Endodermal cell (in vitro differentiated cells): ENCODE measurements at regions not wholly inside any gene's neighbourhood (a gene's known extent, or its start where the extent isn't known, plus 50 kb on each side); places are given as distances from the start of the nearest gene placed in this dataset.
"Not testable (repeated sequence)": the region's sequence is repeated elsewhere in the genome, so short reads cannot be mapped to it uniquely, and the experiment has no call there.

Experiments
- DNase-seq: peaks from one replicate; pipeline ENCODE4 v3.0.0-alpha.2; 2017
- H3K27ac ChIP-seq: 2 replicates; pipeline ENCODE4 v1.5.1; 2013; ENCODE audit warnings: mild to moderate bottlenecking, low read depth, low read length, moderate library complexity
- H3K27me3 ChIP-seq: 2 replicates; pipeline ENCODE4 v1.6.1; 2013; ENCODE audit warnings: mild to moderate bottlenecking, low read length, moderate library complexity; ENCODE audit not compliant: insufficient read depth, control insufficient read depth, poor library complexity, severe bottlenecking
- H3K36me3 ChIP-seq: 2 replicates; pipeline ENCODE4 v1.7.0; 2013; ENCODE audit warnings: mild to moderate bottlenecking, low read length, moderate library complexity; ENCODE audit not compliant: control insufficient read depth, insufficient read depth
- H3K4me1 ChIP-seq: one replicate; pipeline ENCODE4 v1.7.0; 2013; ENCODE audit warnings: low read length; ENCODE audit not compliant: control insufficient read depth, insufficient read depth
- H3K4me3 ChIP-seq: 2 replicates; pipeline ENCODE4 v1.5.1; 2013; ENCODE audit warnings: mild to moderate bottlenecking, low read length, moderate library complexity
- H3K9ac ChIP-seq: 2 replicates; pipeline ENCODE4 v1.6.1; 2013; ENCODE audit warnings: mild to moderate bottlenecking, low read length, moderate library complexity; ENCODE audit not compliant: poor library complexity, severe bottlenecking; ENCODE audit errors: extremely low read depth
- H3K9me3 ChIP-seq: 2 replicates; pipeline ENCODE4 v1.6.1; 2013; ENCODE audit warnings: mild to moderate bottlenecking, low read length, moderate library complexity; ENCODE audit not compliant: control insufficient read depth
- H3K27ac Mint-ChIP-seq: 2 replicates; pipeline ENCODE4 v1.8.0; 2020; ENCODE audit warnings: mixed read lengths
- H3K27me3 Mint-ChIP-seq: 2 replicates; pipeline ENCODE4 v1.8.0; 2021; ENCODE audit warnings: mild to moderate bottlenecking, mixed read lengths; ENCODE audit not compliant: insufficient read depth
- H3K36me3 Mint-ChIP-seq: 2 replicates; pipeline ENCODE4 v1.8.0; 2020; ENCODE audit warnings: low read depth, mixed read lengths
- H3K4me1 Mint-ChIP-seq: 2 replicates; pipeline ENCODE4 v1.8.0; 2020; ENCODE audit warnings: mixed read lengths
- H3K4me3 Mint-ChIP-seq: 2 replicates; pipeline ENCODE4 v1.8.0; 2020; ENCODE audit warnings: mild to moderate bottlenecking, moderate library complexity, mixed read lengths
- H3K9me3 Mint-ChIP-seq: 2 replicates; pipeline ENCODE4 v1.8.0; 2020; ENCODE audit warnings: mild to moderate bottlenecking, mixed read lengths
- WGBS, 2 experiments: methylation state at CpG; one replicate each; pipeline versions ENCODE4 v1.1.5 to v1.1.7; 2013; ENCODE audit warnings: missing lambda C conversion rate in 2 of 2, mixed read lengths in 1 of 2; ENCODE audit not compliant: insufficient coverage in 1 of 2, insufficient read length in 1 of 2; 5-methylcytosine and 5-hydroxymethylcytosine counted together
- TF ChIP-seq, protein P1 (sequence below): fragments of 200-600 bp; sonication (generic); conservative IDR thresholded peaks from 2 replicates; pipeline ENCODE4 v1.5.0; 2021; ENCODE audit warnings: antibody characterized with exemption, mild to moderate bottlenecking

DNA sequence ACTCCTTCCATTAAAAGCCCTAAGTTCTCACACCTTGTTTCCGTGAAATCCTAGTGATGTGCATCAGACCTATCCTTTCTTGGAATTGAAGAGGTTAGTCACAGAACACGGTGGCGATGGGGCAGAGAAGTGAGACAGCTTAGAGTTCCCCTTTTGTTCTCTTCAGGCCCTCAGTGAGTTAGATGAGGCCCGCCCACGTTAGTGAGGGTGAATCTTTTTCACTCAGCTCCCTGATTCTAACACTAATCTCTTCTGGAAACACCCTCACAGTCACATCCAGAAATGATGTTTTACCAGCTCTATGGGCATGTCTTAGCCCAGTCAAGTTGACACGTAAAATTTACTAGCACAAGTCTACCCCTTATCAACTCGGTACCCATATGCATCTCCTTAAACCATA, 172.7 kb upstream of the NOX3 start:
- Mint-ChIP-seq H3K4me3 (no peak overlapping the region), H3K27me3 (no peaks in the 10 kb centered on the region), H3K4me1 (peaks cover 21% of the 10 kb centered on the region), H3K9me3 (peaks cover 4% of the 10 kb centered on the region), H3K36me3 (no peaks in the 10 kb centered on the region), H3K27ac (no peak overlapping the region)
- no peak overlapping the region for H3K27ac ChIP-seq
- whole genome bisulfite sequencing, 2 experiments: 87 to 89% methylated on average over 4 to 7 of the region's 7 CpGs
- no peak overlapping the region for H3K9ac ChIP-seq
- no peak for DNase-seq
- TF ChIP-seq, protein P1, sequence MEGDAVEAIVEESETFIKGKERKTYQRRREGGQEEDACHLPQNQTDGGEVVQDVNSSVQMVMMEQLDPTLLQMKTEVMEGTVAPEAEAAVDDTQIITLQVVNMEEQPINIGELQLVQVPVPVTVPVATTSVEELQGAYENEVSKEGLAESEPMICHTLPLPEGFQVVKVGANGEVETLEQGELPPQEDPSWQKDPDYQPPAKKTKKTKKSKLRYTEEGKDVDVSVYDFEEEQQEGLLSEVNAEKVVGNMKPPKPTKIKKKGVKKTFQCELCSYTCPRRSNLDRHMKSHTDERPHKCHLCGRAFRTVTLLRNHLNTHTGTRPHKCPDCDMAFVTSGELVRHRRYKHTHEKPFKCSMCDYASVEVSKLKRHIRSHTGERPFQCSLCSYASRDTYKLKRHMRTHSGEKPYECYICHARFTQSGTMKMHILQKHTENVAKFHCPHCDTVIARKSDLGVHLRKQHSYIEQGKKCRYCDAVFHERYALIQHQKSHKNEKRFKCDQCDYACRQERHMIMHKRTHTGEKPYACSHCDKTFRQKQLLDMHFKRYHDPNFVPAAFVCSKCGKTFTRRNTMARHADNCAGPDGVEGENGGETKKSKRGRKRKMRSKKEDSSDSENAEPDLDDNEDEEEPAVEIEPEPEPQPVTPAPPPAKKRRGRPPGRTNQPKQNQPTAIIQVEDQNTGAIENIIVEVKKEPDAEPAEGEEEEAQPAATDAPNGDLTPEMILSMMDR: no peak
- no peaks in the 10 kb centered on the region for H3K36me3 ChIP-seq
- H3K9me3 ChIP-seq: peaks cover 15% of the 10 kb centered on the region
- H3K4me3 ChIP-seq: no peak overlapping the region
- no peaks in the 10 kb centered on the region for H3K27me3 ChIP-seq
- H3K4me1 ChIP-seq: peaks cover 3% of the 10 kb centered on the region

DNA sequence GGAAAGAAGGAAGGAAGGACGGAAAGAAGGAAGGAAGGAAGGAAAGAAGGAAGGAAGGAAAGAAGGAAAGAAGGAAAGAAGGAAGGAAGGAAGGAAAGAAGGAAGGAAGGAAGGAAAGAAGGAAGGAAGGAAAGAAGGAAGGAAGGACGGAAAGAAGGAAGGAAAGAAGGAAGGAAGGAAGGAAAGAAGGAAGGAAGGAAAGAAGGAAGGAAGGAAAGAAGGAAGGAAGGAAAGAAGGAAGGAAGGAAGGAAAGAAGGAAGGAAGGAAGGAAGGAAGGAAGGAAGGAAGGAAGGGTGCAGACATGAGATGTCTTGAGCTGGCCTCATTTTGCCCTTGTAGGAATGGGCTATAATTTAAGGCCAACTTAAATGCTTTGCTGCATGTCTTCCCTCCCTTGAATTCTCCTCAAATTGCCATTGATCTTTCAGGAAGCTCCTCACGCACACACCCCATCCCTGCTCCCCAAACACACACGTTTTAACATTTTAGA, 172.1 kb upstream of the NOX3 start:
- not testable (repeated sequence) for H3K9ac ChIP-seq, H3K27ac ChIP-seq, H3K4me3 ChIP-seq, H3K4me3 Mint-ChIP-seq, H3K27me3 ChIP-seq, H3K4me1 ChIP-seq, H3K27ac Mint-ChIP-seq, H3K27me3 Mint-ChIP-seq, H3K36me3 Mint-ChIP-seq, H3K9me3 Mint-ChIP-seq, DNase-seq, H3K36me3 ChIP-seq
- peaks cover 21% of the 10 kb centered on the region for H3K4me1 Mint-ChIP-seq
- 94 to 100% methylated on average over 2 to 4 of the region's 4 CpGs for WGBS, 2 experiments
- H3K9me3 ChIP-seq: peaks cover 15% of the 10 kb centered on the region

DNA sequence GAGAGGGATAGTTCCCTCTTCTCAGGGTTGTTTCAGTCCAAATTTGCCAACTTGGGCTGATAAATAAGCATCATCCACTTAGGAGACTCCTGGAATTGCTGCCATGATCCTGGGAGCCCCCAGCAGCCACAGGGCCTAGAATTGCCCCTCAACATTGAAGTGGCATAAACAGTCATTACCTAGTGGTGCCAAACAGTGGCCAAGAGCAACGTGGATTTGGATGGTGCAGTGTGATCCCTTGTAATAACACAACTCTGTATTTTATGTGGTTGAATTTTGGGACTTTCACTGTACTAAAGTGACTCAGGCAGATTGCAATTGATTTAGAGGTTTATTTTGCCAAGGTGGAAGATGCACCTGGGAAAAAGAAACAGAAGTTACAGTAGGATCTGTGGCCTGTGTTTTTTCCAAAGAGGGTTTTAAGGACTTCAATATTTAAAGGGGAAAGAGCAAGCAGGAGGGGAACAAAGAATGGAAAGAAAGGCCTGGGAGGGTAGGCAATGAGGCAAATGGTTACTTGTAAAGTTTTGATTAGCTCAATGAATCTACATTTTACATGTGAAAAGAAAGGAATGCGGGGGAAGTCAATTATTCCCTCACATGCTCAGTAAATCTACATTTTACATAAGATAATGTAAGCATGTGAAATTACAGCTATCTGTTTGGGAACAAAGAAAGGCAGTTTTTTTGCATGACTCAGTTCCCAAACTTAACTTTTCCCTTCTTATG, 168.0 kb upstream of the NOX3 start:
- Histone ChIP-seq H3K4me1 (no peaks in the 10 kb centered on the region), H3K4me3 (no peak overlapping the region), H3K9me3 (no peaks in the 10 kb centered on the region), H3K27me3 (no peaks in the 10 kb centered on the region), H3K36me3 (no peaks in the 10 kb centered on the region), H3K27ac (no peak overlapping the region), H3K9ac (no peak overlapping the region)
- Mint-ChIP-seq H3K27ac (peak overlapping the region; percentile 22), H3K4me1 (peaks cover 7% of the 10 kb centered on the region), H3K36me3 (no peaks in the 10 kb centered on the region), H3K27me3 (no peaks in the 10 kb centered on the region), H3K9me3 (no peaks in the 10 kb centered on the region), H3K4me3 (no peak overlapping the region)
- WGBS, 2 experiments: 43% methylated on average over 1 of the region's 2 CpGs; no CpG with 5 or more reads in 1 of the 2 experiments
- no peak for DNase-seq
- TF ChIP-seq, protein P1: no peak
